Brain microvascular endothelial cell (primary cell): ENCODE measurements at regions not wholly inside any gene's neighbourhood (a gene's known extent, or its start where the extent isn't known, plus 50 kb on each side); places are given as distances from the start of the nearest gene placed in this dataset.

ENCODE experiments used
- DNase-seq: peaks from one replicate; pipeline ENCODE4 v3.0.0-alpha.2; 2020
- H3K27ac ChIP-seq: fragments of 250-450 bp; sonication (Bioruptor Pico); 2 replicates; pipeline ENCODE4 v1.5.1; 2020; ENCODE audit warnings: mild to moderate bottlenecking, moderate library complexity
- H3K27me3 ChIP-seq: fragments of 250-450 bp; sonication (Bioruptor Pico); replicated peaks from 2 replicates; pipeline ENCODE4 v1.5.1; 2020; ENCODE audit warnings: mild to moderate bottlenecking
- H3K36me3 ChIP-seq: fragments of 250-450 bp; sonication (Bioruptor Pico); replicated peaks from 2 replicates; pipeline ENCODE4 v1.5.1; 2020; ENCODE audit warnings: mild to moderate bottlenecking
- H3K4me3 ChIP-seq: 2 replicates; pipeline ENCODE4 v1.5.1; 2011; ENCODE audit warnings: low read depth, mild to moderate bottlenecking, control low read depth, low read length, moderate library complexity
- in situ Hi-C: cut with HindIII; loops from 2 replicates; pipeline ENCODE4 v1.10.0; 2017; ENCODE audit warnings: low sequenced_read_pairs, low pct_ligation_motif_present
- TF ChIP-seq, protein P1 (sequence below): IDR thresholded peaks from 2 replicates; pipeline ENCODE4 v1.5.1; 2011; ENCODE audit warnings: low read depth, mild to moderate bottlenecking, moderate library complexity, low read length, control low read depth, inconsistent platforms; ENCODE audit errors: missing control alignments

DNA sequence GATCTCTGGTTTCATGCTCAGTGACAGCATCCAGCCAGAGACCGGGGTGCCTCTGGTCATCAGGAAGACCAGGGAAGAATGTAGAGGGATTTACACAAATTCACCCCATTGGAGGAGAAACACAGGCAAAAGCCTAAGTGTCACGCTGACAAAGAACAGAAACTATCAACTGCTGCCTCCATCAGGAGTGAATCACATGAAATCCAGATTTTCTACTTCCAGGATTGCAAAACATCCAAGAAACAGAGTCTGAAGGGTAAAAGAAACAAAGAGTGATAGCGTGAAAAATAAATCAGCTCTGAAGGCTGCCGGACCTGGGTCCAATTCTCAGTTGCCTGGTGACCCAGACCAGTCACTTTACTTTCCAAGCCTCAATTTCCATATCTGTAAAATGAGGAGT, 136.1 kb upstream of the MAP1LC3B2 start:
- no peaks in the 10 kb centered on the region for H3K36me3 ChIP-seq
- H3K27me3 ChIP-seq = no peaks in the 10 kb centered on the region
- no peak overlapping the region for H3K27ac ChIP-seq
- TF ChIP-seq, protein P1, sequence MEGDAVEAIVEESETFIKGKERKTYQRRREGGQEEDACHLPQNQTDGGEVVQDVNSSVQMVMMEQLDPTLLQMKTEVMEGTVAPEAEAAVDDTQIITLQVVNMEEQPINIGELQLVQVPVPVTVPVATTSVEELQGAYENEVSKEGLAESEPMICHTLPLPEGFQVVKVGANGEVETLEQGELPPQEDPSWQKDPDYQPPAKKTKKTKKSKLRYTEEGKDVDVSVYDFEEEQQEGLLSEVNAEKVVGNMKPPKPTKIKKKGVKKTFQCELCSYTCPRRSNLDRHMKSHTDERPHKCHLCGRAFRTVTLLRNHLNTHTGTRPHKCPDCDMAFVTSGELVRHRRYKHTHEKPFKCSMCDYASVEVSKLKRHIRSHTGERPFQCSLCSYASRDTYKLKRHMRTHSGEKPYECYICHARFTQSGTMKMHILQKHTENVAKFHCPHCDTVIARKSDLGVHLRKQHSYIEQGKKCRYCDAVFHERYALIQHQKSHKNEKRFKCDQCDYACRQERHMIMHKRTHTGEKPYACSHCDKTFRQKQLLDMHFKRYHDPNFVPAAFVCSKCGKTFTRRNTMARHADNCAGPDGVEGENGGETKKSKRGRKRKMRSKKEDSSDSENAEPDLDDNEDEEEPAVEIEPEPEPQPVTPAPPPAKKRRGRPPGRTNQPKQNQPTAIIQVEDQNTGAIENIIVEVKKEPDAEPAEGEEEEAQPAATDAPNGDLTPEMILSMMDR = no peak
- DNase-seq = peak; percentile 30
- H3K4me3 ChIP-seq = no peak overlapping the region
- in situ Hi-C loops = no loop called here

- TF ChIP-seq, protein P1 = no peak
- in situ Hi-C loops = no loop called here
- no peak overlapping the region for H3K27ac ChIP-seq
- no peaks in the 10 kb centered on the region for H3K36me3 ChIP-seq
- H3K27me3 ChIP-seq = no peaks in the 10 kb centered on the region
- H3K4me3 ChIP-seq = no peak overlapping the region
- no peak for DNase-seq
Measured at GRCh38 chr12:116425256-116426193, 133.7 kb upstream of the MAP1LC3B2 start.

GRCh38 chr12:116426391-116427136, 132.6 kb upstream of the MAP1LC3B2 start:
- in situ Hi-C loops = no loop called here
- no peaks in the 10 kb centered on the region for H3K36me3 ChIP-seq
- TF ChIP-seq, protein P1 = peak; percentile 83
- peak overlapping the region; percentile 8 for H3K27ac ChIP-seq
- H3K4me3 ChIP-seq = no peak overlapping the region
- DNase-seq = peak; percentile 97
- H3K27me3 ChIP-seq = no peaks in the 10 kb centered on the region

DNA sequence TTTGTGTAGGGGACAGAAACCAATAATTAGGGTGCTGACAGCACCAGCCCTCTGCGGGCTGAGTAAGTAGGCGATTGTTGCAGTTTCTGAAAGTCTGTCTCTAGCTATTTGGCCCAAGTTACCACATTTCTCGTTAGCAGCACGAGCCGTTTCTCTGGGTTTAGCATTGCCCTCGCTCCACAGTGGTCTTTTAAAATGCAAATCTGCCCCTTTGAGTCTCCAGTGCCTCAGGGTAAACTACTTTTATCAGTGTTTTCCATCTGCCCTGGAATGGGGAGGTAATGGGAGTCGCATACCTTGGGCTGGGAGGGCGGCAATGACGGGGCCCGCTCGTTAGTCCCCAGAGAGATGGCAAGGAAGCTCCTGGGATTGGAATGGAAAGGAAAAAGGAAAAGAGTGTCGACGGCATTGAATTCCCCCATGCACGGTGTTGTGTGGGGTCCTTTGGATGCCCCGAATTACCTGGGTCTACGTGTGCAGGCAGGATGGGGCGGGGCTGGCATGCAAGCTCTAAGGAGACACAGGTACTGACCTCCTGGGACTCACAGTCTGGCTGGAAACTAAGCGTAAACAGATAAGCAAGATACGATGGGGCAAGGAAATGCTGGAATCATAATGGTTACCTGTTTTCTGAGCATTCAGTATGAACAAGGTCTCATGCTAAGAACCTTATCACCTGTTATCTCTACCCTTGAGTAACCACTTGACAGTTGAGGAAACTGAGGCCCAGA, 131.8 kb upstream of the MAP1LC3B2 start:
- no peaks in the 10 kb centered on the region for H3K27me3 ChIP-seq
- no peak overlapping the region for H3K4me3 ChIP-seq
- H3K36me3 ChIP-seq = no peaks in the 10 kb centered on the region
- TF ChIP-seq, protein P1 = no peak
- in situ Hi-C loops = no loop called here
- no peak for DNase-seq
- no peak overlapping the region for H3K27ac ChIP-seq

GRCh38 chr12:116429826-116430360, 129.3 kb upstream of the MAP1LC3B2 start:
- in situ Hi-C loops = no loop called here
- TF ChIP-seq, protein P1 = no peak
- no peak for DNase-seq
- no peaks in the 10 kb centered on the region for H3K27me3 ChIP-seq
- no peaks in the 10 kb centered on the region for H3K36me3 ChIP-seq
- H3K27ac ChIP-seq = no peak overlapping the region
- H3K4me3 ChIP-seq = no peak overlapping the region
